ENCODE measurements at regions not wholly inside any gene's neighbourhood (a gene's known extent, or its start where the extent isn't known, plus 50 kb on each side); places are given as distances from the start of the nearest gene placed in this dataset.
"Not testable (repeated sequence)": the region's sequence is repeated elsewhere in the genome, so short reads cannot be mapped to it uniquely, and the experiment has no call there.

DNA sequence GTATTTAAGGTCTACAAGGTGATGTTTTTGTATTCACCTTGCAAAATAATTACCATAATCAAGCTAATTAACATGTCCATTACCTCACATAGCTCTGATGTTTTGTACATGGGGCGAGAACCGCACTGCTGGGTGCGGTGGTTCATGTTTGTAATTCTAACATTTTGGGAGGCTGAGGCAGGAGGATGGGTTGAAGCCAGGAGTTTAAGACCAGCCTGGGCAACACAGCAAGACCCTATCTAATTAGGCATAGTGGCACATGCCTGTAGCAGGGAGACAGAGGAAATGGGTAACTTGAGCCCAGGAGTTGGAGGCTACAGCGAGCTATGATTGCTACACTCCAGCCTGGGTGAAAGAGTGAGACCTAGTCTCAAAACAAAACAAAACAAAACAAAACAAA, 248.2 kb upstream of the NSMCE3 start:
- H4K20me1 ChIP-seq: no peaks in the 10 kb centered on the region
- no peak overlapping the region for H3K4me3 ChIP-seq
- peak overlapping the region in 1 of 11 experiments; percentile 10; a peak in 1 of 22 replicates for H3K4me2 ChIP-seq
- no peak overlapping the region for H3K9ac ChIP-seq
- no peak for TF ChIP-seq Cebpa-rat (IDR thresholded peaks at IDR 0.05)
- peaks cover 8 to 26% (median 17%) of the 10 kb centered on the region in 10 experiments; a peak in 19 of 20 replicates for H3K4me1 ChIP-seq
- H3K27ac ChIP-seq: no peak overlapping the region; a peak in 1 of 22 replicates
- H3K9me3 ChIP-seq (replicated peaks in 1 of 11): peaks cover 9 to 15% (median 11%) of the 10 kb centered on the region in 11 experiments; a peak in 16 of 22 replicates
- H3K27me3 ChIP-seq: no peaks in the 10 kb centered on the region
- H3K36me3 ChIP-seq: no peaks in the 10 kb centered on the region

DNA sequence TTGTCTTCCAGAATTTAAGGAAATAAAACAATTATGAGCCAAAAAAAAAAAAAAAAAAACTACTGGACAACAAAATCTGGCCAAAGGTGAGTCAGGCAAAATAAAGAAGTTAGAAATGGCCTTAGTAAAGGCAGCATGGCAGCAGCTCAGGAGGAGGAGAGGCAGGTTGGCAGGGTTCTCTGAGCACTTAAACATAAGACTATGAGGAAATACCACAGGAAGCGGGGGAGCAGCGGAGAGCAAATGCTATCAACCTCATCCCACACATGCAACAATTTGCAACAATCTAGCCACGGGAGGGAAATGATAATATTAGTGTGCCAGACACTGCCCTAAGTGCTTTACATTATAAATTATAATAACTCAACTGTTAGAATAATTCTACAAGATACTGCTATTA, 247.3 kb upstream of the NSMCE3 start:
- no peak overlapping the region for H3K4me3 ChIP-seq
- no peak overlapping the region for H3K9ac ChIP-seq
- 0 out of 22 replicates have a peak, but pooled peaks of 2 of the 11 experiments have one; percentile 13 to 30 for TF ChIP-seq Cebpa-rat (IDR thresholded peaks at IDR 0.05)
- H3K36me3 ChIP-seq: no peaks in the 10 kb centered on the region
- H4K20me1 ChIP-seq: no peaks in the 10 kb centered on the region
- H3K27ac ChIP-seq: 0 out of 22 replicates have a peak overlapping the region, but pooled peaks of 1 of the 11 experiments have one; percentile 9
- no peaks in the 10 kb centered on the region for H3K27me3 ChIP-seq
- H3K4me1 ChIP-seq: peaks cover 8 to 26% (median 17%) of the 10 kb centered on the region in 10 experiments; a peak in 19 of 20 replicates
- peak overlapping the region; percentile 27 to 61 (median 45); a peak in 21 of 22 replicates for H3K4me2 ChIP-seq
- H3K9me3 ChIP-seq (replicated peaks in 1 of 11): peaks cover 9 to 21% (median 12%) of the 10 kb centered on the region in 11 experiments; a peak in 16 of 22 replicates

DNA sequence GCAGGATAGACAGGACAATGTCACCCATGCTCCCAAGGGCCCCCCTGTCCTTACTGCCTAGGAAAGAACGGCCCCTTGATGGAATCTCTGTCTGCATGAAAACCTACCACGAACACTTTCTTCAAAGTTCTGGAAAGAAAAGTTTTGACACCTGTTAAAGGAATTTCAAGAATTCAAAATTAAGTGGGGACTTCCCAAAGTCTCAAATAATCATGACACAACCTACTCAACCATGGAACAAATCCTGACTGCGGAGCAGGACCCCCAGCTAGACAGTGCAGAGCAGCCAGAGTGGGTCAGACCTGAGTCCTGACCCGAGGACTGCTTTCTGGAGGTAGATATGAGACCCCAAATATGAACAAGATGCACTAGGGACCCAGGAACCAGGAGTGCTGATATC, 245.3 kb upstream of the NSMCE3 start:
- no peaks in the 10 kb centered on the region for H3K36me3 ChIP-seq
- no peak for TF ChIP-seq Cebpa-rat (IDR thresholded peaks at IDR 0.05)
- no peak overlapping the region for H3K9ac ChIP-seq
- H3K9me3 ChIP-seq (replicated peaks in 1 of 11): peaks cover 8 to 29% (median 12%) of the 10 kb centered on the region in 11 experiments; a peak in 17 of 22 replicates
- H4K20me1 ChIP-seq: no peaks in the 10 kb centered on the region
- no peak overlapping the region for H3K4me2 ChIP-seq
- no peak overlapping the region for H3K27ac ChIP-seq
- H3K27me3 ChIP-seq: no peaks in the 10 kb centered on the region
- peaks cover 0 to 26% (median 17%) of the 10 kb centered on the region in 10 experiments; a peak in 17 of 20 replicates for H3K4me1 ChIP-seq
- no peak overlapping the region for H3K4me3 ChIP-seq

DNA sequence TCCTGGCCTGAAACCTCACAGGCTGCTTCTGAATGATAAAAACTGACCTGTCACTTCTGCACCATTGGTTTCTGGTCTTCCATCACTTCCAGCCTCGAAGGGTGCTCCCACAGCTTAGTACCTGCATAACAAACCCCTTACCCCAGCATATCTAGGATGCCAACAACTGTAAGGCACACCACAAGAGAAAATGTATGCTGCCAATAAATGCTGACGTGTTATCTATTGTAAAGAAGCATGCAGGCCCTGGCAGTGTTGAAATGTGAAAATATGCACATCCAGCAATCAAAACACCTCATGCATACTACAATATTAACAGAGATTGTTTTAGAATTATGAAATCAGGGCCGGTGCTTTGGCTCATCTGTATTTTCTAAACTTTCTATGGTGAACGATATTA, 242.0 kb upstream of the NSMCE3 start:
- Histone ChIP-seq H3K27me3 (no peaks in the 10 kb centered on the region), H3K4me1 (peaks cover 0 to 4% (median 2%) of the 10 kb centered on the region in 10 experiments; a peak in 14 of 20 replicates)

DNA sequence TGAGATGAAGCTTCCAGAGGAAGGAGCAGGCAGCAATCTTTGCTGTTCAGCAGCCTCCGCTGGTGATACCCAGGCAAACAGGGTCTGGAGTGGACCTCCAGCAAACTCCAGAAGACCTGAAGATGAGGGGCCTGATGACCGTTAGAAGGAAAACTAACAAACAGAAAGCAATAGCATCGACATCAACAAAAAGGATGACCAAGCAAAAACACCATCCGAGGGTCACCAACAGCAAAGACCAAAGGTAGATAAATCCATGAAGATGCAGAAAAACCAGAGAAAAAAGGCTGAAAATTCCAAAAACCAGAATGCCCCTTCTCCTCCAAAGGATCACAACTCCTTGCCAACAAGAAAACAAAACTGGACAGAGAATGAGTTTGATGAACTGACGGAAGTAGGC, 235.9 kb upstream of the NSMCE3 start:
- H3K4me2 ChIP-seq, H3K9ac ChIP-seq, H3K27me3 ChIP-seq, H3K4me3 ChIP-seq, H4K20me1 ChIP-seq, H3K27ac ChIP-seq, H3K36me3 ChIP-seq, H3K4me1 ChIP-seq: not testable (repeated sequence)
- peaks cover 5 to 31% (median 18%) of the 10 kb centered on the region in 11 experiments; a peak in 17 of 22 replicates for H3K9me3 ChIP-seq (replicated peaks in 1 of 11)

More for the DNA sequence above, 242.0 kb upstream of the NSMCE3 start:
- no peaks in the 10 kb centered on the region for H4K20me1 ChIP-seq
- no peak overlapping the region for H3K9ac ChIP-seq
- H3K27ac ChIP-seq: no peak overlapping the region
- no peaks in the 10 kb centered on the region for H3K36me3 ChIP-seq
- no peak overlapping the region for H3K4me2 ChIP-seq
- no peak overlapping the region for H3K4me3 ChIP-seq
- peaks cover 0 to 34% (median 12%) of the 10 kb centered on the region in 11 experiments; a peak in 16 of 22 replicates for H3K9me3 ChIP-seq (replicated peaks in 1 of 11)
- no peak for TF ChIP-seq Cebpa-rat (IDR thresholded peaks at IDR 0.05)

DNA sequence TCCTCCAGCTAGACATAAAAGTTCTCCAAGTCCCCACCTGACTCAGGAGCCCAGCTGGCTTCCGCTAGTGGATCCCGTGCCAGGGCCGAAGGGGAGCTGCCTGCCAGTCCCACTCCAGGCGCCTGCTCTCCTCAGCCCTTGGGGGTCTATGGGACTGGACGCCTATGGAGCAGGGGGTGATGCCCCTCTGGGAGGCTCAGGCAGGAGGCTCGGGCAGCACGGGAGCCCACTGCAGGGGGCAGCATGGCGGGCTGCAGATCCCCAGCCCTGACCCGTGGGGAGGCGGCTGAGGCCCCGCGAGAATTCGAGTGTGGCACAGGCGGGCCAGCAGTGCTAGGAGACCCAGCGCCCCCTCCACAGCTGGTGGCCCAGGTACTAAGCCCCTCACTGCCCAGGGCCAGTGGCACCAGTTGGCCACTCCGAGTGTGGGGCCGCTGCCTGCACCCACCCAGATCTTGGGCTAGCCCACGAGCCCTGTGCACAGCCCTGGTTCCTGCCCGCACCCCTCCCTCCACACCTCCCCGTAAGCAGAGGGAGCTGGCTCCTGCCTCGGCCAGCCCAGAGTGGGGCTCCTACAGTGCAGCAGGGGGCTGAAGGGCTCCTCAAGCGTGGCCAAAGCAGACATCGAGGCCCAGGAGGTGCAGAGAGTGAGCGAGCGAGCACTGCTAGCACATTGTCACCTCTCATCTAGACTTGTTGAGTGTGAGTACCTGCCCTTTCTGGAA, 221.3 kb upstream of the NSMCE3 start:
- no peak for TF ChIP-seq Cebpa-rat (IDR thresholded peaks at IDR 0.05)
- H3K4me2 ChIP-seq: no peak overlapping the region
- H3K9me3 ChIP-seq (replicated peaks in 1 of 11): peaks cover 0 to 22% (median 15%) of the 10 kb centered on the region in 11 experiments; a peak in 18 of 22 replicates
- H3K27ac ChIP-seq: no peak overlapping the region
- H4K20me1 ChIP-seq: no peaks in the 10 kb centered on the region
- H3K9ac ChIP-seq: no peak overlapping the region
- no peaks in the 10 kb centered on the region for H3K27me3 ChIP-seq
- no peaks in the 10 kb centered on the region for H3K4me1 ChIP-seq
- no peak overlapping the region for H3K4me3 ChIP-seq
- no peaks in the 10 kb centered on the region for H3K36me3 ChIP-seq

DNA sequence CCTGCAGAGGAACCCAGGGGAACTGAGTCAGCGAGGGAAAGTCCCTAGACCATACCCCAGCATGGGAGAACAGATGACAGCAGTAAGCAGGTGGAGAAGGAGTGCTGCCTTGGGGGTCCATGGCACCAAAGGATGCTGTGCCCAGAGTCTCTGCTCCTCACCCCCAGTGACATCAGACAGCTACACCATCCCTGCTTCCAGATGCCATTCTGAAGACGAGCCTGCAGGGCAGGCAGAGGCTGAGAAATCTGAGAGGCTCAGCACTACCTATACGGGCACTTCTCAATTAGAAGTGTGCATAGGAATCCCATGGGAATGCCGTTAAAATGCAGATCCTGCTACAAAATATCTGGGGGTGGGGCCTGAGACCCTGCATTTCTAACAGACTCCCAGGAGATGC, 211.3 kb upstream of the NSMCE3 start:
- Histone ChIP-seq H3K4me3 (no peak overlapping the region), H4K20me1 (no peaks in the 10 kb centered on the region), H3K9me3 (replicated peaks in 1 of 11) (no peaks in the 10 kb centered on the region), H3K36me3 (no peaks in the 10 kb centered on the region), H3K4me2 (peak overlapping the region in 9 of 11 experiments; percentile 35 to 66 (median 58); a peak in 18 of 22 replicates), H3K9ac (no peak overlapping the region), H3K27ac (peak overlapping the region in 2 of 11 experiments; percentile 18 to 32; a peak in 1 of 22 replicates), H3K4me1 (peaks cover 5 to 23% (median 21%) of the 10 kb centered on the region in 10 experiments; a peak in 18 of 20 replicates), H3K27me3 (no peaks in the 10 kb centered on the region)
- no peak for TF ChIP-seq Cebpa-rat (IDR thresholded peaks at IDR 0.05)

DNA sequence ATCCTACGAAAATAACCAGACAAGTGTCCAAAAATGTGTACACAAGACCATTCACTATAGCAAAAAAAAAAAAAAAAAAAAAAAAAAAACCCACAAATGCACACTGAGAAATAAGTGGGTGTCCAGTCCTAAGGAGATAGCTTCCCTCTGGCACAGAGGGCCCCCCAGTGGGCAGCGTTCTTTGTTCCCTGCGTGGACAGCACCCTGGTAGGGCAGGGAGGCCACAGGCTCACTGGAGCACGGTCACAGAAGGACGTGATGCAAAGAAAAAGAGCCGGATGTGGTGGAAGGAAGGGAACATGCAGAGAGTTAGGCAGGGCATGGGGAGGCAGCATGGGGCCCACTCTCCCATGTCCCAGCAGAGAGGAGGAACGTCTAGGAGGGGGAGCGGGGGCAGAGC, 210.7 kb upstream of the NSMCE3 start:
- Histone ChIP-seq H3K9me3 (replicated peaks in 1 of 11) (peaks cover 0 to 5% (median 0%) of the 10 kb centered on the region in 11 experiments; a peak in 4 of 22 replicates), H3K4me1 (peaks cover 5 to 23% (median 21%) of the 10 kb centered on the region in 10 experiments; a peak in 18 of 20 replicates), H4K20me1 (no peaks in the 10 kb centered on the region), H3K4me3 (no peak overlapping the region), H3K36me3 (no peaks in the 10 kb centered on the region), H3K27ac (peak overlapping the region in 3 of 11 experiments; percentile 18 to 32 (median 32); a peak in 2 of 22 replicates), H3K27me3 (no peaks in the 10 kb centered on the region), H3K4me2 (peak overlapping the region; percentile 10 to 66 (median 53); a peak in 20 of 22 replicates), H3K9ac (no peak overlapping the region)
- no peak for TF ChIP-seq Cebpa-rat (IDR thresholded peaks at IDR 0.05)

DNA sequence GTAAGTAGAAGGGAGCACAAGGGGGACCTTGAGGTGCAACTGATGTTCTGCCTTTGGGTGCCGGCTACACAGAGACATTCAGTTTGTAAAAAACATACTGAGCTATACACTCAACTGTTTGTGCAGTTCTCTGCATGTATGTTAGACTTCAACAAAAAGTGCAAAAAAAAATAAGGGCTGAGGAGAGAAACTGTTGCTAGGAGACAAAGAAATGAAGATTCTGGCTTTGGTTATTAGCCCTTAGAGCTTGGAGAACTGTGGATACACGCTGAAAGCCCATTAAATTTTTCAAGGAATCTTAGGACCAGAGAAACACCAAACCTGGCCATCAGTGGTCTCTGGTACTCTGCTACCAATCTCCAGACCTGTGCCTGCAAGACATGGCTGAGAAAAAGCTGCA, 207.6 kb upstream of the NSMCE3 start:
- Histone ChIP-seq H3K27ac (no peak overlapping the region), H3K4me1 (peaks cover 5 to 23% (median 21%) of the 10 kb centered on the region in 10 experiments; a peak in 18 of 20 replicates), H3K27me3 (no peaks in the 10 kb centered on the region), H3K9ac (no peak overlapping the region), H3K4me3 (no peak overlapping the region), H4K20me1 (no peaks in the 10 kb centered on the region), H3K4me2 (no peak overlapping the region), H3K36me3 (no peaks in the 10 kb centered on the region), H3K9me3 (replicated peaks in 1 of 11) (peaks cover 0 to 10% (median 4%) of the 10 kb centered on the region in 11 experiments; a peak in 4 of 22 replicates)
- no peak for TF ChIP-seq Cebpa-rat (IDR thresholded peaks at IDR 0.05)
